Endometrium (tissue), 2 donors: ENCODE measurements at regions not wholly inside any gene's neighbourhood (a gene's known extent, or its start where the extent isn't known, plus 50 kb on each side); places are given as distances from the start of the nearest gene placed in this dataset.

Experiments
- FAIRE-seq: peaks from 2 replicates; lab custom pipeline; 2012; peaks lifted over from hg19 to GRCh38; lab: Jason Lieb, UNC
- donor health status: control.
- donor health status: control.

- no peak for FAIRE-seq
Measured at GRCh38 chr11:70675697-70676374, 277.5 kb downstream of the CTTN start.

GRCh38 chr11:70677232-70677916 lies 279.0 kb downstream of the CTTN start:
- no peak for FAIRE-seq

GRCh38 chr11:70678931-70679900 lies 280.9 kb downstream of the CTTN start:
- FAIRE-seq = no peak

- FAIRE-seq = no peak
Measured at GRCh38 chr11:70680781-70681281, 282.5 kb downstream of the CTTN start.

- FAIRE-seq = no peak
Measured at GRCh38 chr11:70682056-70682455, 283.7 kb downstream of the CTTN start.

GRCh38 chr11:70682760-70683159 lies 284.4 kb downstream of the CTTN start:
- no peak for FAIRE-seq

GRCh38 chr11:70687716-70688115 lies 289.4 kb downstream of the CTTN start:
- FAIRE-seq = no peak

GRCh38 chr11:70688142-70688541 lies 289.8 kb downstream of the CTTN start:
- FAIRE-seq = no peak

GRCh38 chr11:70689764-70690163 lies 291.4 kb downstream of the CTTN start:
- FAIRE-seq = no peak

- FAIRE-seq = no peak
Measured at GRCh38 chr11:70692131-70692530, 293.8 kb downstream of the CTTN start.

- no peak for FAIRE-seq
Measured at GRCh38 chr11:70694371-70694770, 296.0 kb downstream of the CTTN start.

GRCh38 chr11:70695086-70695960 lies 297.0 kb downstream of the CTTN start:
- FAIRE-seq = no peak

GRCh38 chr11:70696076-70696475 lies 297.7 kb downstream of the CTTN start:
- no peak for FAIRE-seq

- FAIRE-seq = no peak
Measured at GRCh38 chr11:70696564-70696963, 298.2 kb downstream of the CTTN start.

- no peak for FAIRE-seq
Measured at GRCh38 chr11:70697701-70698100, 299.4 kb downstream of the CTTN start.

GRCh38 chr11:70698871-70699270 lies 300.5 kb downstream of the CTTN start:
- FAIRE-seq = no peak

GRCh38 chr11:70699294-70700221 lies 301.2 kb downstream of the CTTN start:
- peak; percentile 91 for FAIRE-seq

- no peak for FAIRE-seq
Measured at GRCh38 chr11:70700453-70700852, 302.1 kb downstream of the CTTN start.

GRCh38 chr11:70700871-70701270 lies 302.5 kb downstream of the CTTN start:
- no peak for FAIRE-seq

- FAIRE-seq = no peak
Measured at GRCh38 chr11:70702040-70702648, 303.8 kb downstream of the CTTN start.
